ENCODE measurements at regions not wholly inside any gene's neighbourhood (a gene's known extent, or its start where the extent isn't known, plus 50 kb on each side); places are given as distances from the start of the nearest gene placed in this dataset.

DNA sequence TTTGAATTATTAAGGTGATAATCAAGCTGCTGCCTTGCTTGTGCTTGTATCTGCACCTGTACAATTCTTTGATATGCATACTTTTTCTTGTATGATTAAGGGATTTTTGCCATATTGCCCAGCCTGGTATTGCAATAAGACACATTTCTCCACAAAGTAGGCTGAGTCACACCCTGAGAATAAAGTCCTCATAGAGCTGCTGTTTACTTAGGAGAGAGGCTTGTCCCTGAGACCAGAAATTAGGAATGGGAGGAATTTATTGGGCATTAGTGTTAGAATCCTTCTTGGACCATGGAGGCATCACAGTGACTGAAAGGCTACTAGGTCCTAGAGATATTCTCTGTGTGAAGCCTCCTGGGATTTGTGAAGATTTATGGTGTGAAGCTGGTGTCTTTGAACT lies 506.8 kb upstream of the FBXO33 start:
- DNase-seq: no peak

DNA sequence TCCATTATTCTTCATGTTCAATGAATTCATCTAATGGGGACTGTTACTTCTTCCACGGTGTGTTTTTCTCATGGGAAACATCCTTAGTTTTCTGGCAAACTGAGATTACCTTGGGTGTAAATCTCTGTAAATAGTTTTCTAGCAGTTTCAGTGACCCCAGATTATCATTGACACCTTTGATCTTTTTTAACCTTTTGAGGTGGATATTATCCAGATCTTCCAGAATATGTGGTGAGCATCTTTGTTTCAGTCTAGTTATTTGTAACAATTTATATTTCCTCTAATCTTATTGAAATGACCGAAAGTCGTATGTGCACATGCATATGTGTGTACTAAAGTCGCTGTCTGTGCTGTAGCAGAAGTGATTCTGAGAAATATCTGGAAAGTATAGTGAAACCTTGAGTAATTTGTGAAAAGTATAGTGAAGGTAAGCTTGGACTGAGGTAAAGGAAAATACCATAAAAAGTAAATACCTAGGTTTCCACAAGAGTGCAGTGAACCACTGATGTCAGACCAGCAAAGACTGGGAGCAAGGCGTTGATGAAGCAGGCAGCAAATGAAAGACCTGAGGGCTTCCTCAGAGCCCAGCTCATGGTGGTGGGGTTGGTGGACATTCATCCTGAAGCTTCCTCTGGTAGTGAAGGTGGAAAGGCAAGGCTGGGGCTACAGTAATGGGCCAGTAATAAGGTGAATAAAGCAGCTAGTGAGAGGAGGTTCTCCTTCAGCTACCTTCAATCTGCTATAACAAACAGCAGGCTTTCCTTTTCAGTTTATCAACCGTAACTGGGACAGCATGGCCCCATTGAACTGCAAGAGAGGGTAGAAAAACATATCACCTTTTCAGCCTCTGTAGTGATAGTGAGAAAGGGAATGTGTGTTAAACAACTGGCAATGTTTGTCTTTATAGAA lies 480.2 kb upstream of the FBXO33 start:
- DNase-seq: no peak

DNA sequence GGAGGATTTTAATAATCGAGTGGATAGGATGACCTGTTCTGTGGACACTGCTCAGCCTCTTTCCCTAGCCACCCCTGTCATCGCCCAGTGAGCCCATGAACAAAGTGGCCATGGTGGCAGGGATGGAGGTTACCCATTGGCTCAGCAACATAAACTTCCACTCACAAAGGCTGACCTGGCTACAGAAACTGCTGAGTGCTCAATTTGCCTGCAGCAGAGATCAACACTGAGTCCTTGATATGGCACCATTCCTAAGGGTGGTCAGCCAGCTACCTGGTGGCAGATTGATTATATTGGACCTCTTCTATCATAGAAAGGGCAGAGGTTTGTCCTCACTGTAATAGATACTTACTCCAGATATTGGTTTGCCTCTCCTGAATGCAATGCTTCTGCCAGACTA lies 465.4 kb upstream of the FBXO33 start:
- DNase-seq: no peak

DNA sequence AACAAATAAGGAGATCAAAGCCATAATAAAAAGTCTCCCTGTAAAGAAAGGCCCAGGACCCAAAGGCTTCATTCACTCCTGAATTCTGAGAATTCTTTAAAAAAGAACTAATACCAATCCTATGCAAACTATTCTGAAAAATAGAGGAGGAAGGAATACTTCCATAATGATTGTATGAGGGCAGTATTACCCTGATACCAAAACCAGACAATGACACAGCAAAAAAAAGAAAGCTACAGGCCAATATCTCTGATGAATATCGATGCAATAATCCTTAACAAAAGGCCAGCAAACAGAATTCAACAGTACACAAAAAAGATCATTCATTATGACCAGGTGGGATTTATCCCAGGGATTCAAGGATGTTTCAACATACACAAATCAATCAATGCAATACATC lies 457.8 kb upstream of the FBXO33 start:
- DNase-seq: no peak

DNA sequence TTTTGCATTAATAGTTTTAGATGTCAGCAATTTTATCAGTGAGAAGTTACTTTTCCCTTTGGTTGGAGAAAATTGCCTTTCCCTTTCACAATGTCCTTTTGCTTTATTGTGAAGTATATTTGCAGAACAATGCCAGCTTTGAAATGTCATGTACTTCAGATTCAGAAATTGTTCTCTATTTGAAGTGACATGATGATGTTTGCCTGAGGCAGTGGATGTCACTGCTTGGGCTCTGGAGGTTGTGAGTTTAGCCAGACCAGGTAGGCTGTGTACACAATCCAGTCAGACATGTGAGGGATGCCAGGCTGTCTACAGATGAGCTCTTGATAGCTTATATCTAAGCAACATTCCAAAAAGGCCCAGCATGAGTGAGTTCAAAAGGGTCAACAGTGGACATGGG lies 451.9 kb upstream of the FBXO33 start:
- DNase-seq: no peak

DNA sequence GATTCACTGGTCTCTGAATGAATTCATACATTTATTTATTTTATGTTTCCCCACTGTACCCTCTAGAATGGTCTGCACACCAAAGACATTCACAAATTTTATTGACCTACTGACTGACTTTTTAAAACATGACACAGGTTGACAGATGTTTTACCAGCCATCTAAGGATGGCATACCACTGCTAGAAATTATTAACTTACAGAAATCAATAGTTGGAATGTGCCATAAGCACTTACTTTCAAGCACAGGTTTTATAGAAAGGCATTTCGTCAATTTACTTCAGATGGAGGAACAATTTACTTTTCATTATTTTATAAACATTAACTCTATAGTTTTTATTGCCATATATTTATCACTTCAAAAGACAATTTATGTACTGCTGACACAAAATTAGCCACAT lies 448.7 kb upstream of the FBXO33 start:
- DNase-seq: no peak

DNA sequence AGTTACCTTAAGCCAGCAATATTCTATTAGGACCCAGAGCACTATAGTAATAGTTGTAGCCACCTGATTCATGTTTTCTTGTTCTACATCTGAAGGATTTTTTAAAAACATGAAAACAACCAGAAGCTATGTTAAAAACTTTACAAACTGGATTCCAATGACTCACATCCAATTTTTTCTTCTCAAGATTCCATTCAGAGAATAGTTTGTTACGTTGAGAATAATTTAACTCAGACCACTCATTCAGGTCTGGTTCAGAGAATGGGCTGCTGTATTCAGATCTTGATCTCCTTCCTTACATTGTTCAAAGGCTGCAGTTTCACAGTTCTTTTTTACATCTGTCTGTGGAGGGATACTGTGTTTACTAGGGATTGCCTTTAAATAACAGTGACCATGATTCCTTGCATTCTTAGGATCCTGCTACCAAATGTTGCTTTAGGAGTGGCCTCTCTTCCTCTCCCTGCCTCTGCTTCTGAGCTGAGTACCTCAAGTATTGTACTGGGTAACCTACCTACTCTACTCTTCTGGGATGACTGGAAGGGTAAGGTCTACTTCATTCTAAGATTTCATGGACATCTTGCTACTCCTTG lies 448.0 kb upstream of the FBXO33 start:
- DNase-seq: no peak

DNA sequence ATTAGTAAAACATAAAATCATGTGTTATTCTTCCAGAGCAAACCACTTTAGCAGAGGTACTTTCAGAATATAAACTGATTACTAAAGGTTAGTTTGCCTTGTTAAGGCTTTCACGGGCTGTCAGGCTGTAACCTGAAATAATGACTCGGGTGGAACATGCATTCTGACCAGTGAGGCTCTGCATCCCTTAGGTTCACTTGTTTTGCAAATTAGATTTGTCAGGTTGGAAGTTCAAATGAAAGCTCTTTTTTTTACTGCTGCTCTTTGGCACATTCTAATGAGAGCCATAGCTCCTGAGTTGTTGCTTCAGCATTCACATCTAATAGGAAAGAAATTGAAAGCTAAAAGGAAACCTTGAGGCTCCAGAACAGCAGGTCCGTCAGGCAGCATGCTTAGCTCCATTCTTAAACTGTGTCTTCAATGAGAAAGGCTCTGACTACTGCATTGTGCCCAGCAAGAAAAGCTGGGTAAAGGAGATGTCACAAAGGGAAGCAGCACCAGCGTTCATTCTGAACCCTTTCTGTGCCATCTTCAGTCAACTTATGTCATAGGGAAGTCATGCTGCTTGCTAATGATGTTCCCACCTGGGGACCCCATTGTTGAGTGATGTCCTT lies 445.5 kb upstream of the FBXO33 start:
- DNase-seq: no peak

DNA sequence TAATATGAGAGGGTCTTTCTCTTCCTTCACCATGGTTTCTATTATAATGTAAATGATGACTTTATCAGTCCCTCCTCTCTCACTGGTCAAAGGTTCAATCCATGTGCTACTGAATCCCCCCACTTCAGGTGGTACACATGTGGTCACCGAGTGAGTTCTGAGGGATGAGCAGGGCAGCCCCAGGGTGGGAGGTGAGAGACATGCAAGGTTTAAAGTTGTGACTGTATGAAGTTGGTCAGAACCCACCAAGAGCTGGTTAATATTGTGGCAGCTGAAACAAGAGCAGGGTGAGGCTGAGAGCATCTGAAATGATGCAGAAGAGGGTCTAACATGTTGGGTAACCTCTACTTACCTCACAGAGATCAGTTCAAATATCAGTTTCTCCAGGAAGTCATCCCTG lies 444.7 kb upstream of the FBXO33 start:
- DNase-seq: no peak

DNA sequence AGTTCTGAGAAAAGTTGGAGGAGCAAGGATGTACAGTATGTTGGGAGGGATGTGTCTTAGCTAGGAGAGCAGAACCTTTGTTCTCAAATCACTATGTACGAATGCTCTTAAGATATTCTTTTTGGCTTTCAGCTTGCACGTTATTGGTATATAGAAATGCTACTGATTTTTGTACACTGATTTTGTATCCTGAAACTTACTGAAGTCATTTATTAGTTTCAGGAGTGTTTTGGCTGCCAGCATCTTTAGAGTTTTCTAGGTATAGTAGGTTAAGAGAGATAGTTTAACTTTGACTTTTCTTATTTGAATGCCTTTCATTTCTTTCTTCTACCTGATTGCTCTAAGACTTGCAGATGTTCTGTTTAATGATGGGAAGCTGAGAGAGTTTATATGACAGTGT lies 442.8 kb upstream of the FBXO33 start:
- no peak for DNase-seq

DNA sequence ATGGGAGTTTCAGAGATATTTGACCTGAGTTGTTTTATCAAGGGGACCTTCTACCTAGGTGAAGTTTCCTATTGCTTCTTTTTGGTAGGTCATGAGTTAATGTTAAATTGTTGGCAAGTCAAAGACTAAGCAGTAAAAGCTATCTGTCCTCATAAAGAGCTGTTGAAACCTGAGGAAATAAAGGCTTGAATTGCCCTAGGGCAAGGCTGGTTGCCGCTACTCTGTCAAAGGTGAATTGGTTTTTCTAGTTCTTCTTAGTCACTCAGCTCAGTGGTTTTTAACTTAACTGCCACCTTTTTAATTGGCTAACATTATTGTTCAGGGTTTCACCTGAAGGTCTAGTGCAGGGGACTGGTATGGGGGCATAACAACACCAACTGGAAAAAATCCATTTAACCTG lies 441.6 kb upstream of the FBXO33 start:
- no peak for DNase-seq

DNA sequence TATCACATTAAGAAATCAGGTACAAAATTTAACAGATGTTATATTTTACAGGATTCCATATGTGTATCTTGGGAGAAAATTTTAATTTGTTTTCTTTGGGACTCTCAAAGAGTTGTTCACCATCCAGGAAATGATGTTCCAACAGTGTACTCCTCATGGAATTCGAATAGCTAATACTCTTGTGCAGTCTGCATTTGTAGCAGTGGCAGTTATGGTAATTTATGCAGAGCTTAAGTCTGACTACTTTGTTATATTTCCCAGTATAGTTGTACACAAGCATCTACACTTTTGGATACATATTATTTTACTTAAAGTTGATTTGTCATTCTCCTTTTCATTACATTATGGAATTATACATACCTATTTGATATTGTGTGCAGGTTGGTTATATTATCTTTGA lies 436.7 kb upstream of the FBXO33 start:
- no peak for DNase-seq

DNA sequence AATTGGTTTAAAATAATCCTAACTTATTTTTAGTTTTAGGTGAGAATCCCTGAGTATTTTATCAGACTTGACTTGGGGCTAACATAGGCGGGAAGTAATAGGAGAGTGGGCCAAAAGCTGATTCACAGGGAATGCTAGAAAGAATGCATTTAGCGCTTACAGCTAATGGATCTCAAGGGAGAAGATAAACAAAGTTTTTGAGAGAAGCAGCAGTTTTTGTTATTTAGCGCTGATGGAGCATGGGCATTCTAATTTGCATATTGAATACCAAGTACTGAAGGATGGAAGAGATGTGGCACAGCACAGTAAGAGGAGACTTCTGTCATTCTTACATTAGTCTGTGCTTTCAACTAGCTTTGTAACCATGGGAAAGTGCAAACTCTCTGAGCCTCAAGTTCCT lies 436.0 kb upstream of the FBXO33 start:
- no peak for DNase-seq

DNA sequence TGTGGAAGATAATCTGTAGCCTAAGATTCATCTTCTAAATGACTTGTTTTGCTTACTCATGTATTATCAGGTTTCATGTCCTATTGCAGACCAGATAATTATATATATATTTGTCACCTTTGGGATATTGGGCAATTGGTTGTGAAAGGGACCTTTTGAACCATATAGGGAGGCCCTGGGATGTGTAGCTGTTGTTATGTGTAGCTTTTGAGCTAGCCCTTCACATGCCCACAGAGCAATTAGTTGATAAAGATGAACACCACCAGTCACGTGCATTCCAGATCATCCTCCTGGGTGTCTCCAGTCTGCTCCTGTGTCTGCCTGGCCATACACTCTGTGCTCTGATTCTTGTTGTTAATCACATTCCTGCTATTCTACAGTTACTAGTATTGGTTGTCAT lies 431.2 kb upstream of the FBXO33 start:
- no peak for DNase-seq

DNA sequence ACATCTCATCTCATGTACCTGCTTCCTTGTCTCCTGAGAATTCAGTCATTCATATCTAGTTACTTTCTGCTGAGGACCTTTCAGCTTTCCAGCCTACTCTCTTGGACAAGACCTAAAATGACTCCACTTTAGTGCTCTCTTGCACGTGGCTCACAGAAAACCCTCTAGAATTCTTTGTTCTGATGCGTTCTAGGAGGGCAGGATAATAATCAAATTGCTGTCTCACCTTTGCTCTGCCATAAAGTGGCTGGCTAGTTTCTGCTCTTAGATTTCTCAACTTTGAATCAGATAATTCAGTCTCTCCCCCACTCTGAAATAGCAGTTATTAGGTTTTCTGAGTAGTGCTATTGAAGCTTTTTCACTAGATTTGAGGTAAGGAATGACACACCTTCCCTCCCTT lies 429.5 kb upstream of the FBXO33 start:
- DNase-seq: no peak

DNA sequence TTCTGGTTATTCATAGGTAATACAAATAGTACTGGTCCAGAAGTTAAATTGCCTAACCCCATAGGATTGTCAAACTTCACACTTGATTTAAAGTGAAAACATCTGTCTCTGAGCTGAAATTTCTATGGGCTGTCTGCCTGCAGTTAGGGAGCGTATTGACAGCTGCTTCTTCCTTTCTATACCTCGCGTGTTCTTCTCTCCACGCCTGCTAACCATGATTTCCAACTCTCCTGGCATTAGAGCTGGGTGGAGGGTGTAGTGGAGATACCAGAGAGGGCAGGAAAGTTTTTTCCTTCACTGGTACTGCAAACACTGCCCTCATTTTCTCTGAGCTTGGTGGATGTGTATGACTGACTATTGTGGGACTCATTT lies 429.0 kb upstream of the FBXO33 start:
- DNase-seq: no peak

DNA sequence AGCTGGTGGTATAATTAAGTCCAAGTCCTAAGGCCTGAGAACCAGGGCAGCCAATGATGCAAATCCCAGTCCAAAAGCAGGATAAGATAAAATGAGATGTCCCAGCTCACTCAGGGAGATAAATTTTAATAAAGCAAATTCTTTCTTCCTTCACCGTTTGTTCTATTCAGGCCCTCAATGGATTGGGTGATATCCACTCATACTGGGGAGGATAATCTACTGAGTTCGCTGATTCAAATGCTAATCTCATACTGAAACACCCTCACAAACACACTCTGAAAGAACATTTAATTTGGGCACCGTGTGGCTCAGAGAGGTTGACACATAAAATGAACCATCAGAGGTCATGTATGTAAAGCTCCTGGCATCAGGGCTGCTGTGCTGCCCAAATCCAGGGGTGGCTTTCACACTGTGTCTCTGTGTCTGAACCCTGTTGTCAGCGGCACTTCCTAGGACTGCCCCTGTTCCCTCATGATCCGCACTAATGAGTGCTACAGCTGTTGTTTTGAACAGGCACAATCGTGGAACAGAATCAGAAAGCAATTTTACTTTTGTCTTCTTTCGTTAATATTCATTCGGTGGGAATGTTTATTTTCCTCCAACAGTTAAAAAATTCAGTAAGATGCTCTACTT lies 428.5 kb upstream of the FBXO33 start:
- DNase-seq: no peak

DNA sequence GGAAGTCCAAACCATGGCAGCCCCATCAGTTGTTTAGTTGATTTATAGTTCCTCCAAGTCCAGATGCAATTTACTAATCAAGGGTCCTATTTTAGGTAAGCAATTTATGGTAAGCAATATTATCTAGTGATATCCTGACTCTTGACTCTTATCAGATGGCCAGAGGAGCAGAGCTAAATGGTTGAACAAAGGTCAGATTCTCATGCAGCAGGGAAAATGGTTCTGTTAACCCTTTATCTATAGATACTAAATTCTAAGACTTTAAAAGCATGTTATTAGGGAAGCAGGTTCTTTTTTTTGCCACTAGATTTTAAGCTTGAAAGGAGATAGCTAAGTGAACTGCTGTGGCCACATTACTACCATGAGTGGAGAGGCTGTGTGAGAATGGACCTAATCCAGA lies 427.1 kb upstream of the FBXO33 start:
- no peak for DNase-seq

DNA sequence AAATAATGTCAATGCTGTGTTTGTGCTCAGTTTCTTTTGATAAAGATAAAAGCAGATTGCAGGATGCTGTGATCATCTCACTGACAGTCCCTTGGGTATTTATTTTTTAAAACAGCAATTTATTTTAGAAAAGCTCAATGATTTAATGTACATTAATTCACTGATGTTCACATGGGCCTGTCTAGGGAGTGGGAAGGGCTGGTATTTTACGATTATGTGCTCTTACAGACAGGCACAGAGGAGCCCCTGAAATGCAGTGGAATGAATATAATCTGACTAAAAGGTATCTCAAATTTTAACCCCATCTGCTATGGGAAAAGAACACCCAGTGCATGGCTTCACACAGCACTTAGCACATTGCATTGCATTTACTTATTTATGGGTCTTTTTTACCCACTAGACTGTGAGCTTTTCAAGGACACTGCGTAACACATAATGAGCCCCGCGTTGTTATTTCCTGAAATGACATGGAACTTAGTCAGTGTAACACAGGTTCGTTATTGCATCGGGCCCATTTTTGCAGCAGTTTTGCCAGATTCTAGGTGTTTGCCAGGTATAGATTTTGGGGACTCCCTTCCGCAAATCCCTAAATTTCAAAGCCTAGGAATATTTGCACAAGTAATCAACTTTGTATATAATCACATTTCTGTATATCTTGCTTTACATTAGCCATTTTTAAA lies 425.3 kb upstream of the FBXO33 start:
- no peak for DNase-seq

DNA sequence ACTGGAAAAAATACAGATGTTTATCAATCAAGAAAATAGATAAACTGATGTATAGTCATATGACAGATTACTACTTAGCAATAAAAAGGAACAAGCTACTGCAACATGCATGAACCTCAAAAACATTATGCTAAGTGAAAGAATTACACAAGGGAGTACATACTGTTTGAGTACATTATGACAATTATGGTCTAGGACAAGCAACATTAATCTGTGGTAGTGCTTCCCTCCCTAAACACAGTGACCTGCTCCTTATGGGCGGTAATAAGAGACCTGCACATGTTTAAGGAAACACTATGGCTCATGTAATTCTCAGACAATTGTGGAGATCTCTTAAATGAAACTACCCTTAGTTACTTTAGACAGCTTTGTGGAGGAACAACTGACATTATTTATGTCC lies 421.2 kb upstream of the FBXO33 start:
- DNase-seq: no peak

DNA sequence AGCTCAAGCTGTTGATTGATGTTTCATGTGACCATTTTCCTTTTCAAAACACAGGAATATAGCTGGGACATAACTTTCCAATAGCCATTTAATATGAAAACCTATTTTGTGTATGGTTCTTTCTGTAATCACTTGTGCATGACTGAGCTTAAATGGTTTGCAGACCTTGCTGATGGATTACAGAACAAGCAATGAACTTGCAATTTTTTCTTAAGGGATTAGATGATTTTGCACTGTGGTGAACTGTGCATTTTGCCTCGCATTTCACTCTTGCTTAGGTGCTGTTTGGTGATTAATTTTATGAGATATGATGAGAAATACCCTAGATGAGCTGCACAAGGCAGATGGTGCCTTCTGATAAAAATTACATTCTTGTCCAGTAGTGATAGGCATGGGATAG lies 419.0 kb upstream of the FBXO33 start:
- DNase-seq: no peak

DNA sequence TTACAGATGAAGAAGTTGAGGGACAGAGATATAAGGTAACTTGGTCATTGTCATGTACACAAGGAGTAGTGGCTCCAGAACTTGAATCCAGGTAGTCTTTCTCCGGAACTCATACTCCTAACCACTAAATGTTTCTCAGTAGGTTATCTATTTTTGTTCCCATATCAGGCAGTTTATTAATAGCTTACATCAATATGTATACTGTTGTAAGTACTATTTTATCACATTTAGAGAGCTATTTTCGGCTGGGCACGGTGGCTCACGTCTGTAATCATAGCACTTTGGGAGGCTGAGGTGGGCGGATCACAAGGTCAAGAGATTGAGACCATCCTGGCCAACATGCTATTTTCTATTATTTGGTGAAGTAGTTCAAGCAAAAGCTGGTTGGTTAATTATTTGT lies 415.6 kb upstream of the FBXO33 start:
- no peak for DNase-seq

DNA sequence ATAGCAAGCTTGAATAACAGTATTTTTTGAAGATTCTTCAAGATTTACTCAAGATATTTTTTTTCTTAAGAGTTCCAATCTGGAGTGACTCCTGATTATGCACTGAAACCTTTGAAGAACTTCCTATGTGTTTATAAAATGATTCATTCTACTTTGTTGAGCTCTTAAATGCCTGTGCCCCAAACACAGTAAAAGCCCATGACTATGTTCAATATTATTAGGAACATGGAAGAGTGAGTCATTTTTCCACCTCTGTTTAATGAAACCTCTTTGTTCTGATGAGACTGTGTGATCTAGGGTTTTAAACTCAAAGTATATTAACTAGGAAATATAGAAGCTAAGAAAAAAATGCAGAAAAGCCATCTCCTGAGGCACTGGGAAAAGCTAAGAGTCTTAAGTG lies 415.0 kb upstream of the FBXO33 start:
- no peak for DNase-seq

Measured in midbrain (tissue), 1 donor.